H1 (cell line): ENCODE measurements at regions not wholly inside any gene's neighbourhood (a gene's known extent, or its start where the extent isn't known, plus 50 kb on each side); places are given as distances from the start of the nearest gene placed in this dataset.
"Not testable (repeated sequence)": the region's sequence is repeated elsewhere in the genome, so short reads cannot be mapped to it uniquely, and the experiment has no call there.

Experiments
- CTCF ChIA-PET: fragments of 300-600 bp; sonication (Branson Sonifier 250); formaldehyde crosslinking; loops from one replicate; lab custom pipeline; 2021; ENCODE audit not compliant: partially characterized antibody; lab: Charles Lee
- POLR2A ChIA-PET: fragments of 300-600 bp; sonication (Branson Sonifier 250); formaldehyde crosslinking; loops from one replicate; lab custom pipeline; 2021; ENCODE audit warnings: inconsistent platforms; ENCODE audit not compliant: partially characterized antibody; lab: Charles Lee
- DNase-seq, 2 experiments: peaks; one replicate each; pipeline versions ENCODE4 v3.0.0 to v3.0.0-alpha.2; 2010 to 2022; ENCODE audit warnings: low spot score in 2 of 2, low read depth in 1 of 2, mixed read lengths in 1 of 2
- FAIRE-seq: peaks from 2 replicates; lab custom pipeline; 2011; peaks lifted over from hg19 to GRCh38; lab: Jason Lieb, UNC
- H2AFZ ChIP-seq: 2 replicates; pipeline ENCODE4 v1.8.1; 2012; ENCODE audit warnings: low read length, inconsistent platforms
- H2AK5ac ChIP-seq: 2 replicates; pipeline ENCODE4 v1.6.1; 2013; ENCODE audit warnings: low read depth, low read length
- H2BK120ac ChIP-seq: replicated peaks from 2 replicates; pipeline ENCODE3; 2013; ENCODE audit warnings: low read depth, low read length, inconsistent platforms
- H2BK12ac ChIP-seq: 2 replicates; pipeline ENCODE4 v1.6.1; 2013; ENCODE audit warnings: low read depth, low read length
- H2BK15ac ChIP-seq: 2 replicates; pipeline ENCODE4 v1.6.1; 2013; ENCODE audit warnings: low read length
- H2BK20ac ChIP-seq: 2 replicates; pipeline ENCODE4 v1.6.1; 2013; ENCODE audit warnings: low read length
- H2BK5ac ChIP-seq: 2 replicates; pipeline ENCODE4 v1.6.1; 2013; ENCODE audit warnings: low read depth, low read length
- H3K14ac ChIP-seq: 2 replicates; pipeline ENCODE4 v1.6.1; 2013; ENCODE audit warnings: inconsistent platforms; ENCODE audit not compliant: insufficient read length
- H3K18ac ChIP-seq: 2 replicates; pipeline ENCODE4 v1.6.1; 2013; ENCODE audit warnings: low read length; ENCODE audit errors: extremely low read depth
- H3K23ac ChIP-seq: 2 replicates; pipeline ENCODE4 v1.6.1; 2013; ENCODE audit warnings: inconsistent platforms; ENCODE audit not compliant: insufficient read length
- H3K23me2 ChIP-seq: 2 replicates; pipeline ENCODE4 v1.6.1; 2013; ENCODE audit warnings: low read depth, low read length
- H3K27ac ChIP-seq: 2 replicates; pipeline ENCODE4 v1.6.1; 2011; ENCODE audit warnings: low read depth, low read length, inconsistent platforms
- H3K27me3 ChIP-seq, 4 experiments: replicated peaks in 1 of 4; 1 replicate in 1 of 4; 2 replicates in 3 of 4; pipeline versions ENCODE4 v1.6.1 to v1.8.1; 2011 to 2013; ENCODE audit warnings: low read length in 3 of 4, mild to moderate bottlenecking in 3 of 4, inconsistent platforms in 2 of 4, mixed read lengths in 2 of 4, moderate library complexity in 1 of 4; ENCODE audit not compliant: control insufficient read depth in 3 of 4, insufficient read depth in 3 of 4; ENCODE audit errors: extremely low read depth in 1 of 4
- H3K36me3 ChIP-seq, 4 experiments: 2 replicates each; pipeline versions ENCODE4 v1.6.1 to v1.8.1; 2011 to 2013; ENCODE audit warnings: mild to moderate bottlenecking in 4 of 4, low read length in 3 of 4, moderate library complexity in 2 of 4, control low read depth in 1 of 4, inconsistent platforms in 1 of 4; ENCODE audit not compliant: insufficient read depth in 4 of 4, control insufficient read depth in 2 of 4
- H3K4ac ChIP-seq: replicated peaks from 2 replicates; pipeline ENCODE3; 2013; ENCODE audit warnings: low read length, low read depth, mixed read lengths, inconsistent platforms; ENCODE audit not compliant: insufficient read length
- H3K4me1 ChIP-seq, 4 experiments: replicated peaks in 1 of 4; 1 replicate in 1 of 4; 2 replicates in 3 of 4; pipeline versions ENCODE4 v1.6.1 to v1.8.1; 2011 to 2013; ENCODE audit warnings: low read length in 3 of 4, inconsistent platforms in 2 of 4, mixed read lengths in 1 of 4; ENCODE audit not compliant: insufficient read depth in 4 of 4, control insufficient read depth in 3 of 4
- H3K4me2 ChIP-seq, 2 experiments: 2 replicates each; pipeline versions ENCODE4 v1.6.1 to v1.8.1; 2011 to 2013; ENCODE audit warnings: low read depth in 2 of 2, low read length in 2 of 2, control low read depth in 1 of 2, inconsistent platforms in 1 of 2, mild to moderate bottlenecking in 1 of 2; ENCODE audit not compliant: insufficient read depth in 1 of 2
- H3K4me3 ChIP-seq, 4 experiments: fragments of 200-600, 300-600 bp in 1 of 4; sonication (generic), shearing (Covaris generic), sonication (Bioruptor Twin) in 1 of 4; 2 replicates each; pipeline versions ENCODE4 v1.5.1 to v1.8.1; 2011 to 2016; ENCODE audit warnings: low read length in 4 of 4, low read depth in 3 of 4, control low read depth in 2 of 4, inconsistent platforms in 2 of 4, mild to moderate bottlenecking in 2 of 4, mixed read lengths in 1 of 4, moderate library complexity in 1 of 4; ENCODE audit not compliant: insufficient read depth in 2 of 4; ENCODE audit errors: extremely low read depth in 1 of 4
- H3K56ac ChIP-seq: replicated peaks from 2 replicates; pipeline ENCODE3; 2013; ENCODE audit warnings: low read depth, mild to moderate bottlenecking, mixed read lengths, low read length, inconsistent platforms; ENCODE audit not compliant: insufficient read length
- H3K79me1 ChIP-seq: 2 replicates; pipeline ENCODE4 v1.6.1; 2013; ENCODE audit warnings: low read depth, low read length, control low read depth
- H3K79me2 ChIP-seq, 2 experiments: 2 replicates each; pipeline versions ENCODE4 v1.6.1 to v1.8.1; 2012 to 2013; ENCODE audit warnings: low read length in 2 of 2, mild to moderate bottlenecking in 2 of 2, inconsistent platforms in 1 of 2; ENCODE audit not compliant: insufficient read depth in 2 of 2, control insufficient read depth in 1 of 2
- H3K9ac ChIP-seq, 4 experiments: replicated peaks in 1 of 4; 1 replicate in 1 of 4; 2 replicates in 3 of 4; pipeline versions ENCODE4 v1.6.1 to v1.8.1; 2011 to 2013; ENCODE audit warnings: low read depth in 3 of 4, low read length in 3 of 4, control low read depth in 2 of 4, mild to moderate bottlenecking in 2 of 4, moderate library complexity in 2 of 4, inconsistent platforms in 1 of 4; ENCODE audit errors: extremely low read depth in 1 of 4
- H3K9me3 ChIP-seq, 2 experiments: 2 replicates each; pipeline versions ENCODE4 v1.6.1 to v1.8.1; 2012 to 2013; ENCODE audit warnings: mild to moderate bottlenecking in 2 of 2, moderate library complexity in 2 of 2, control low read depth in 1 of 2, inconsistent platforms in 1 of 2, low read depth in 1 of 2, low read length in 1 of 2, mixed read lengths in 1 of 2; ENCODE audit not compliant: insufficient read depth in 2 of 2
- H4K20me1 ChIP-seq, 2 experiments: replicated peaks in 1 of 2; 2 replicates each; pipeline versions ENCODE3 to v1.8.1; 2011 to 2013; ENCODE audit warnings: inconsistent platforms in 2 of 2, low read length in 2 of 2, mild to moderate bottlenecking in 1 of 2; ENCODE audit not compliant: insufficient read depth in 2 of 2, control insufficient read depth in 1 of 2
- H4K5ac ChIP-seq: 2 replicates; pipeline ENCODE4 v1.6.1; 2013; ENCODE audit warnings: low read length, low read depth, mixed read lengths, inconsistent platforms; ENCODE audit not compliant: insufficient read length
- H4K8ac ChIP-seq: 2 replicates; pipeline ENCODE4 v1.8.0; 2013; ENCODE audit warnings: mild to moderate bottlenecking, moderate library complexity, low read length, inconsistent platforms; ENCODE audit not compliant: insufficient read depth; ENCODE audit errors: extremely low read depth
- H4K91ac ChIP-seq: replicated peaks from 2 replicates; pipeline ENCODE3; 2013; ENCODE audit warnings: low read length, mixed read lengths, inconsistent platforms; ENCODE audit not compliant: insufficient read length
- WGBS, 2 experiments: shearing (Covaris generic) in 1 of 2; methylation state at CpG; one replicate each; pipeline versions ENCODE4 v1.1.6 to v1.1.7; 2013 to 2015; ENCODE audit warnings: low lambda C conversion rate in 2 of 2, mixed read lengths in 2 of 2, inconsistent platforms in 1 of 2, low coverage in 1 of 2, missing lambda C conversion rate in 1 of 2; ENCODE audit not compliant: insufficient replicate concordance in 2 of 2, insufficient coverage in 1 of 2, insufficient read length in 1 of 2; ENCODE audit errors: extremely low coverage in 1 of 2, missing lambda C conversion rate in 1 of 2; 5-methylcytosine and 5-hydroxymethylcytosine counted together

- H2AK5ac ChIP-seq, H3K23me2 ChIP-seq, H3K4me2 ChIP-seq, H2BK20ac ChIP-seq, H3K4me1 ChIP-seq, H3K79me1 ChIP-seq, H4K5ac ChIP-seq, H4K8ac ChIP-seq, H3K36me3 ChIP-seq, H3K9me3 ChIP-seq, H3K27me3 ChIP-seq, H3K4ac ChIP-seq, FAIRE-seq, H2AFZ ChIP-seq, H3K18ac ChIP-seq, H2BK120ac ChIP-seq, H3K56ac ChIP-seq, H4K20me1 ChIP-seq, H3K79me2 ChIP-seq, DNase-seq, H2BK12ac ChIP-seq, H2BK15ac ChIP-seq, H2BK5ac ChIP-seq, H3K23ac ChIP-seq, POLR2A ChIA-PET, H3K27ac ChIP-seq, H3K14ac ChIP-seq, H3K9ac ChIP-seq, H4K91ac ChIP-seq, H3K4me3 ChIP-seq: not testable (repeated sequence)
- CTCF ChIA-PET: interaction anchor here (1.2 kb wide), 1 partner anchor 38 kb away, joined by 3 read pairs; no protein-coding TSS in a partner anchor
- WGBS, 2 experiments: 72% methylated on average over 2 of the region's 3 CpGs; no CpG with 5 or more reads in 1 of the 2 experiments
Measured at GRCh38 chr3:139232341-139232740, 111.5 kb upstream of the MRPS22 start.
